OCI-LY3 (cell line): ENCODE measurements at regions not wholly inside any gene's neighbourhood (a gene's known extent, or its start where the extent isn't known, plus 50 kb on each side); places are given as distances from the start of the nearest gene placed in this dataset.

ENCODE experiments used
- CTCF ChIP-seq: fragments of 200-600, 300-600 bp; sonication (generic); IDR thresholded peaks from 2 replicates; pipeline ENCODE4 v1.5.1; 2014; ENCODE audit warnings: antibody characterized with exemption, low read length, low read depth
- EZH2phosphoT487 ChIP-seq: fragments of 200-600 bp; shearing (Covaris generic); IDR thresholded peaks from 2 replicates; pipeline ENCODE4 v1.6.1; 2018; ENCODE audit warnings: antibody characterized with exemption, mixed run types, low read depth

GRCh38 chr9:90966480-90967144, 165.0 kb downstream of the SYK start:
- no peak for TF ChIP-seq CTCF
- TF ChIP-seq EZH2phosphoT487, result no peak
